ENCODE measurements at regions not wholly inside any gene's neighbourhood (a gene's known extent, or its start where the extent isn't known, plus 50 kb on each side); places are given as distances from the start of the nearest gene placed in this dataset.
"Not testable (repeated sequence)": the region's sequence is repeated elsewhere in the genome, so short reads cannot be mapped to it uniquely, and the experiment has no call there.

GRCh38 chr20:48057739-48058138 is 272.5 kb upstream of the SULF2 start:
- no peak for DNase-seq

- no peak for DNase-seq
Measured at GRCh38 chr20:48057251-48057650, 272.0 kb upstream of the SULF2 start.

- no peak for DNase-seq
Measured at GRCh38 chr20:48056218-48056617, 270.9 kb upstream of the SULF2 start.

GRCh38 chr20:48054051-48054450 is 268.8 kb upstream of the SULF2 start:
- no peak for DNase-seq

- DNase-seq = peak; percentile 52
Measured at GRCh38 chr20:48052475-48052835, 267.2 kb upstream of the SULF2 start.

GRCh38 chr20:48051794-48052474 is 266.7 kb upstream of the SULF2 start:
- peak; percentile 73 for DNase-seq

- no peak for DNase-seq
Measured at GRCh38 chr20:48049641-48050040, 264.4 kb upstream of the SULF2 start.

GRCh38 chr20:48049171-48049570 is 263.9 kb upstream of the SULF2 start:
- no peak for DNase-seq

GRCh38 chr20:48047447-48047846 is 262.2 kb upstream of the SULF2 start:
- DNase-seq = no peak

GRCh38 chr20:48042628-48043027 is 257.3 kb upstream of the SULF2 start:
- no peak for DNase-seq

GRCh38 chr20:48041078-48041780 is 255.9 kb upstream of the SULF2 start:
- peak; percentile 5 for DNase-seq

- DNase-seq = peak; percentile 73
Measured at GRCh38 chr20:48040491-48040890, 255.2 kb upstream of the SULF2 start.

GRCh38 chr20:48040051-48040450 is 254.8 kb upstream of the SULF2 start:
- no peak for DNase-seq

- no peak for DNase-seq
Measured at GRCh38 chr20:48039514-48039913, 254.2 kb upstream of the SULF2 start.

GRCh38 chr20:48038713-48039112 is 253.4 kb upstream of the SULF2 start:
- DNase-seq = no peak

- DNase-seq = not testable (repeated sequence)
Measured at GRCh38 chr20:48037798-48038197, 252.5 kb upstream of the SULF2 start.

- no peak for DNase-seq
Measured at GRCh38 chr20:48035961-48036731, 250.9 kb upstream of the SULF2 start.

- no peak for DNase-seq
Measured at GRCh38 chr20:48034751-48035150, 249.5 kb upstream of the SULF2 start.

- not testable (repeated sequence) for DNase-seq
Measured at GRCh38 chr20:48033005-48033404, 247.7 kb upstream of the SULF2 start.

- DNase-seq = no peak
Measured at GRCh38 chr20:48031122-48031521, 245.8 kb upstream of the SULF2 start.

- DNase-seq = no peak
Measured at GRCh38 chr20:48026981-48027592, 241.8 kb upstream of the SULF2 start.

- no peak for DNase-seq
Measured at GRCh38 chr20:48025661-48026060, 240.4 kb upstream of the SULF2 start.

- no peak for DNase-seq
Measured at GRCh38 chr20:48025051-48025515, 239.8 kb upstream of the SULF2 start.

All from NCI-H1105 (cell line).